ENCODE measurements at regions not wholly inside any gene's neighbourhood (a gene's known extent, or its start where the extent isn't known, plus 50 kb on each side); places are given as distances from the start of the nearest gene placed in this dataset.

DNA sequence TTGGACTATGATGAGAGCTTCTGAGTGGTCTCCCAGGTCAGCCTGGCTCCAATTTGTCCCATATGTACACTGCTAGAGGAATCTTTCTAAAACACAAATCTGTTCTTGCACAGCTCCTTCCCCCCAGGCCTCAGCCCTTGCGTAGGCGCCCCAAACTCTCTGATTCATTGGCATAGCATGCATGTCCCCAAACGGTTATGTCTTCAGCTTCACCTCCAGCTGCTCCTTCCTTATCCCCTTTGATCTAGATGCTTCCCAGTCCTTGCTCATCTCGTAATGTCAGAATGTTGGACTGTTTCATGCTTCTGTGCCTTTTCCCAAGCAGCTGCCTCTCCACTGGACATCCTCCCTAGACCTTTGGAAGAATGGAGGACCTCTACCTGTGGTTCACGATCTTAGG lies 60.1 kb upstream of the BASP1 start (continued):
- TF ChIP-seq, protein P1, sequence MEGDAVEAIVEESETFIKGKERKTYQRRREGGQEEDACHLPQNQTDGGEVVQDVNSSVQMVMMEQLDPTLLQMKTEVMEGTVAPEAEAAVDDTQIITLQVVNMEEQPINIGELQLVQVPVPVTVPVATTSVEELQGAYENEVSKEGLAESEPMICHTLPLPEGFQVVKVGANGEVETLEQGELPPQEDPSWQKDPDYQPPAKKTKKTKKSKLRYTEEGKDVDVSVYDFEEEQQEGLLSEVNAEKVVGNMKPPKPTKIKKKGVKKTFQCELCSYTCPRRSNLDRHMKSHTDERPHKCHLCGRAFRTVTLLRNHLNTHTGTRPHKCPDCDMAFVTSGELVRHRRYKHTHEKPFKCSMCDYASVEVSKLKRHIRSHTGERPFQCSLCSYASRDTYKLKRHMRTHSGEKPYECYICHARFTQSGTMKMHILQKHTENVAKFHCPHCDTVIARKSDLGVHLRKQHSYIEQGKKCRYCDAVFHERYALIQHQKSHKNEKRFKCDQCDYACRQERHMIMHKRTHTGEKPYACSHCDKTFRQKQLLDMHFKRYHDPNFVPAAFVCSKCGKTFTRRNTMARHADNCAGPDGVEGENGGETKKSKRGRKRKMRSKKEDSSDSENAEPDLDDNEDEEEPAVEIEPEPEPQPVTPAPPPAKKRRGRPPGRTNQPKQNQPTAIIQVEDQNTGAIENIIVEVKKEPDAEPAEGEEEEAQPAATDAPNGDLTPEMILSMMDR (IDR thresholded peaks at IDR 0.05 in 2 of 3, conservative IDR thresholded peaks at IDR 0.05 in 1 of 3; ENCODE audit: borderline replicate concordance in 1 of 3, insufficient read depth in 1 of 3, low read depth in 2 of 3, low read length in 2 of 3) = no peak
- TF ChIP-seq ZNF274 (IDR thresholded peaks at IDR 0.05; ENCODE audit: low read depth, low read length) = no peak
- no peak for TF ChIP-seq CBX3 (IDR thresholded peaks at IDR 0.05; ENCODE audit: low read depth)
- TF ChIP-seq, protein P2, sequence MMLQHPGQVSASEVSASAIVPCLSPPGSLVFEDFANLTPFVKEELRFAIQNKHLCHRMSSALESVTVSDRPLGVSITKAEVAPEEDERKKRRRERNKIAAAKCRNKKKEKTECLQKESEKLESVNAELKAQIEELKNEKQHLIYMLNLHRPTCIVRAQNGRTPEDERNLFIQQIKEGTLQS (IDR thresholded peaks at IDR 0.05) = no peak

DNA sequence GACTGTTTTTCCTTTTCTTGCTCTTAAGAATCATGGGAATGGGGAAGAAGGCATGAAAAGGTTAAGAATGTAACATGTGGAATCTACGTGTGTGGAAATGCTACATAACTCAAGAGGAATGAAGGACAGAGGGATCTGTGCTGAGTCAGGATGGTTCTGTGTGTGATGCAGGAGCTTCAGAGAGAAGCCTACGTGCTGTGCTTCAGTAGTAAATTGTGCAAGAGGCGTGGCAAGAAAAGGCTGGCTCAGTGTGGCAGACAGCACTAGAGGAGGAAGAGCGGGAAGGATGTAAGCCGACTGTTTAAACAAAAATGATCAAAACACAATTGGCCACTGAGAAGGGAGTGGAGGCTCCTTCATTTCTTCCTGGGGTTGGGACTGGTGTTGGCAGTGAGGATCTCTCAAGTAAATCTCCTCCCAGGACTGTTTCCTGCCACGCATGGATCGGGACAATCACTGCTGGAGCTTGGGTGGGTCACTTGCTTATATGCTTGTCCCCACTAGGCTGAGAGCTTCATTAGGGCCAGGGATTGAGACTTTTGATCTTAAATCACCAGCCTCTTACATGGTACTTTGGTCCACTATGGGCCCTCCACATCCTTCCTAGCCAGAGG lies 59.4 kb upstream of the BASP1 start:
- H3K4me1 ChIP-seq (ENCODE audit: control insufficient read depth in 1 of 2, insufficient read depth in 2 of 2, low read length in 2 of 2) = no peaks in the 10 kb centered on the region
- RAD21 ChIA-PET (ENCODE audit: low non-redundant PET in 1 of 2, low total read pairs in 2 of 2, uncharacterized antibody in 2 of 2, unreplicated experiment in 2 of 2) = no interaction called here
- POLR2A ChIA-PET = no interaction called here
- CTCF ChIA-PET = no interaction called here
- BruUV-seq (replicated peaks) = no TSS peak
- no peaks in the 10 kb centered on the region for H3K79me2 ChIP-seq (ENCODE audit: insufficient read depth, low read length)
- H3K9ac ChIP-seq (ENCODE audit: low read length) = no peak overlapping the region
- no peak overlapping the region for H3K4me3 ChIP-seq (replicated peaks in 1 of 2; ENCODE audit: low read depth in 1 of 2, low read length in 2 of 2)
- no peak for ATAC-seq
- no peak for TF ChIP-seq TCF7L2 (IDR thresholded peaks at IDR 0.05; ENCODE audit: borderline replicate concordance, extremely low read depth, insufficient read depth, insufficient read length)
- TF ChIP-seq, protein P2 (IDR thresholded peaks at IDR 0.05) = no peak
- TF ChIP-seq POLR2AphosphoS5 (IDR thresholded peaks at IDR 0.05; ENCODE audit: low read depth, low read length) = no peak
- TF ChIP-seq ZNF274 (IDR thresholded peaks at IDR 0.05; ENCODE audit: low read depth, low read length) = no peak
- TF ChIP-seq, protein P3, sequence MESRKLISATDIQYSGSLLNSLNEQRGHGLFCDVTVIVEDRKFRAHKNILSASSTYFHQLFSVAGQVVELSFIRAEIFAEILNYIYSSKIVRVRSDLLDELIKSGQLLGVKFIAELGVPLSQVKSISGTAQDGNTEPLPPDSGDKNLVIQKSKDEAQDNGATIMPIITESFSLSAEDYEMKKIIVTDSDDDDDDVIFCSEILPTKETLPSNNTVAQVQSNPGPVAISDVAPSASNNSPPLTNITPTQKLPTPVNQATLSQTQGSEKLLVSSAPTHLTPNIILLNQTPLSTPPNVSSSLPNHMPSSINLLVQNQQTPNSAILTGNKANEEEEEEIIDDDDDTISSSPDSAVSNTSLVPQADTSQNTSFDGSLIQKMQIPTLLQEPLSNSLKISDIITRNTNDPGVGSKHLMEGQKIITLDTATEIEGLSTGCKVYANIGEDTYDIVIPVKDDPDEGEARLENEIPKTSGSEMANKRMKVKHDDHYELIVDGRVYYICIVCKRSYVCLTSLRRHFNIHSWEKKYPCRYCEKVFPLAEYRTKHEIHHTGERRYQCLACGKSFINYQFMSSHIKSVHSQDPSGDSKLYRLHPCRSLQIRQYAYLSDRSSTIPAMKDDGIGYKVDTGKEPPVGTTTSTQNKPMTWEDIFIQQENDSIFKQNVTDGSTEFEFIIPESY (IDR thresholded peaks at IDR 0.05; ENCODE audit: extremely low read depth, insufficient replicate concordance, low read length) = no peak
- TF ChIP-seq SIN3A (IDR thresholded peaks at IDR 0.05; ENCODE audit: low read depth) = no peak
- TF ChIP-seq, protein P4, sequence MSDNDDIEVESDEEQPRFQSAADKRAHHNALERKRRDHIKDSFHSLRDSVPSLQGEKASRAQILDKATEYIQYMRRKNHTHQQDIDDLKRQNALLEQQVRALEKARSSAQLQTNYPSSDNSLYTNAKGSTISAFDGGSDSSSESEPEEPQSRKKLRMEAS (IDR thresholded peaks at IDR 0.05) = no peak
- H4K20me1 ChIP-seq (ENCODE audit: insufficient read depth) = no peaks in the 10 kb centered on the region
- DNase-seq (ENCODE audit: low read depth, low spot score) = no peak
- H3K27ac ChIP-seq (ENCODE audit: low read depth, low read length) = no peak overlapping the region
- intact Hi-C loops (cut with micrococcal nuclease) = no loop called here
- H3K4me2 ChIP-seq (ENCODE audit: low read length) = no peak overlapping the region
- H3K9me2 ChIP-seq (ENCODE audit: insufficient read depth) = no peaks in the 10 kb centered on the region
- H3K9me3 ChIP-seq (ENCODE audit: control insufficient read depth in 1 of 2, insufficient read depth in 1 of 2, low read depth in 1 of 2, low read length in 2 of 2) = no peaks in the 10 kb centered on the region
- H2AFZ ChIP-seq (ENCODE audit: low read depth, low read length, poor library complexity, severe bottlenecking) = no peak overlapping the region
- H3K36me3 ChIP-seq (ENCODE audit: control insufficient read depth in 1 of 2, insufficient read depth in 2 of 2, low read length in 2 of 2) = no peaks in the 10 kb centered on the region
- 0 out of 2 replicates have a peak, but pooled peaks cover 7% of the 10 kb centered on the region for H3K27me3 ChIP-seq (ENCODE audit: insufficient read depth, low read length)
